OCI-LY3 (cell line): ENCODE measurements at regions not wholly inside any gene's neighbourhood (a gene's known extent, or its start where the extent isn't known, plus 50 kb on each side); places are given as distances from the start of the nearest gene placed in this dataset.

Experiments
- CTCF ChIP-seq: fragments of 200-600, 300-600 bp; sonication (generic); IDR thresholded peaks from 2 replicates; pipeline ENCODE4 v1.5.1; 2014; ENCODE audit warnings: antibody characterized with exemption, low read length, low read depth
- EZH2phosphoT487 ChIP-seq: fragments of 200-600 bp; shearing (Covaris generic); IDR thresholded peaks from 2 replicates; pipeline ENCODE4 v1.6.1; 2018; ENCODE audit warnings: antibody characterized with exemption, mixed run types, low read depth

GRCh38 chr7:97601931-97602457, 129.9 kb upstream of the TAC1 start:
- no peak for TF ChIP-seq CTCF
- TF ChIP-seq EZH2phosphoT487 = no peak
